Right renal cortex interstitium (tissue), 3 donors: ENCODE measurements at regions not wholly inside any gene's neighbourhood (a gene's known extent, or its start where the extent isn't known, plus 50 kb on each side); places are given as distances from the start of the nearest gene placed in this dataset.

ENCODE experiments used
- DNase-seq, 3 donors: peaks; one replicate each; pipeline ENCODE4 v3.0.0-alpha.2; 2013; ENCODE audit warnings: low read depth in 3 of 3, low spot score in 2 of 3

DNA sequence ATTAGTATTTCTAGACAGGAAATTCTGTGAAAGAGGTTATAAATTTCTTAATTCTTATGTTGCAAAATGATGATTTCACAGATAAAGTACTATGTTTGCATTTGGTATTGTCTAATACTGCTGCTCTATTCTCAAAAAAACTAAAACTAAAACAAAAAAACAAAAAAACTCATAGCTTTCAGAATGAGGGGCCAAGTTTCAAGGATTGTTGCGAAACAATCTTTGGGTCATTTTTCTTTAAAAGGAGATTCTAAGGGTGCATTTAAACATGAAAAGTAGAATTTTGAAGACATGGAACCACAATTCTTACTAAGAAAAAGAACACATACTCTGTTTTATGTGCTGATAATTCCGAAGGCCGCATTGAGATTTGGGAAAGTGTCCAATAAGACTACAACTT, 645.1 kb downstream of the ADGRL2 start:
- no peak for DNase-seq

DNA sequence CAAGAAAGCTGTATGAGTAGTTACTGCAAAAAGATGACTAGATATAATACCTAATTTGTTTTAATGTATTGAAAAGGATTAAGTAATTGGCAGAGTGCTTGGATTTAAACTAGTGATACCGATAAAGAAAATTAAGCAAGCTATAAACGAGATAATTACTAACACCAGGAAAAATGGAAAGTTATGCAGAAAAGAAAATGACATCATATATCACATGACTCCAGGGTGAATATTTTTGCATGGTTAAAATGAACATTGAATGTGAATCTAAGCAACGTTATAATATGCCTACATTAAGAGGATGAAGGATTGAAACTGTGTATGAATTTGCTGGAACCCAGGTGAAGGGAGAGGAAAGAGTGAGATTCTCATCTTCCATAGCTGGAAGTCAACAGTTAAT, 644.4 kb downstream of the ADGRL2 start:
- DNase-seq, result no peak

DNA sequence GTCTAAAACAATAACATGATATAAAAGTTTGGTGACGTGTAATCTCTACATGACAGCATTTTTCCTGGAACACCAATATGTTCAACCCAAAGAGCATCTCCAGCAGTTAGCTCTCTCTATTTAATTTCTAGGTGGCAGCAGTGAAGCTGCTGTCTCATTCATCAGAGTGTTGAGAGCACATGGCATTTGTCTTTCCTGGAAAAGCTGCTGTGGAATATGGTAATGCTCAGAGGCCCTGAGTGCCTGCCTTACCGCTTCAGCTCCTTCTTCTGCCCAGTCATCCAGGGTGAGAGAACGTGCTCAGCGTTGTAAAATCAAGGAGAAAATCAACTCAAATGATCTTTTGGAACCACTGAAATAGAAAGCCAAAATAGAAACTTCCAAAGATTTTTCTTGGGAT, 640.7 kb downstream of the ADGRL2 start:
- no peak for DNase-seq

DNA sequence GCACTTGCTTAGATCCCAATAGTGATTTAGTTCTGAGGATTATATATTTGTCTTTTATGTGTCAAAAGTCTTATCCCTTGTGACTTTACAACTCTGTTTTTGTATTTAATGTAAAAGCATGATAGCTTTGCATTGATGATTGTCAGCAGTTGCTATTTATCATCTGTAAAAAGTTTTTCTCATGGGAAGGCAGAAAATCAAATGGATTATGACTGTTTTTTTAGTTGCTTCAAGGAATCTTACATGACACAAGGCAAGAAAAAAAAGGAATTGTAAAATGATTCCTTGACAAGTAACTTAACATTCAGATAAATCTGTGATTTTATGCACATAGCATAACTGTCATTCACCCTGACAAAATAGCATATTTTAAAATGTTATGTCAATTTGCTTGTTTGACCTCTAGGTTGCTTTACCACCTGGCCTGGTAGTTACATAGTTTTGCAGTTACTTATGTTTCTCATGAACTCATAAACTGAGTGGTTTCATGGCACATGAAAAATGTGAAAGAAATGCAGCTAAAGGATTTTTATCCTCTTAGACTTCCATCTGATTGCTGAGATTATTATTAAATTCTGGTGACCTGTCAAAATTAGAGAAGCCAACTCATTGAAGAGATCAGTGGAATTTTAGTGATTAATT, 622.6 kb downstream of the ADGRL2 start:
- DNase-seq, result no peak

DNA sequence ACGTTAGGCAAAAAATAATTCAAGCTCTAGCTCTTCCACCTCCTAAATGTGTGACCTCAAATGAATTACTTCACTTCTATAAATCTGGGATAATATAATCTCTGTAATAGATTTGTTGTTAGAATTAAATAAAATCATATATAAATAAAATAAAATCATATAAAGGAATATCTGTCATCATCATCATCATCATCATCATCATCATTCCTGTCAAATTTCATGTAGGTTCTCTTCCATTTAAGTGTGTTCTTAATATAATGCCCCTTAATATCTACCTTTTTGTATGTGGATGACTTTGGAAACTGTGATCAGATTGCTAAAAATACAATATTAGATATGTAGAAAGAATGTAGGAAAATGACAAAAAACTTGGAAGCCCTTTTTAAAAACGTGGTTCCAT, 621.0 kb downstream of the ADGRL2 start:
- DNase-seq, result no peak

DNA sequence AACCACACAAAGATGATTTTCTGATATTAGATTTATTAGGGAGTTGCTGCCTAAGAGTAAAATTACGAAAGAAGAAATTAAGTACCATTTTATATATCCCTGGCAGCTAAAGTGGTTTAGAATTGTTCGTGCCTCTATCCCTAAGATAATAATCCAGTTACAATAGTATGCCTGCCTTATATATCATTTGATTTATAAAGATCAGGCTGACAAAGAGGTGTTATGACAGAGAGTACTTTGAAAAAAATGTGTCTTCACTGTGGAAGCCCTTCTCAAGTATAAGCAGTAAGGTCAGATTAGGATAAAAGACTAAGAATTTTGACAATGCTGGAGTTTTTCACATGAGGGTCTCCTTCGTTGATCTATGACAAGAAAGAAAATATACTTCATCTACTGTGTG, 619.9 kb downstream of the ADGRL2 start:
- DNase-seq, result no peak

DNA sequence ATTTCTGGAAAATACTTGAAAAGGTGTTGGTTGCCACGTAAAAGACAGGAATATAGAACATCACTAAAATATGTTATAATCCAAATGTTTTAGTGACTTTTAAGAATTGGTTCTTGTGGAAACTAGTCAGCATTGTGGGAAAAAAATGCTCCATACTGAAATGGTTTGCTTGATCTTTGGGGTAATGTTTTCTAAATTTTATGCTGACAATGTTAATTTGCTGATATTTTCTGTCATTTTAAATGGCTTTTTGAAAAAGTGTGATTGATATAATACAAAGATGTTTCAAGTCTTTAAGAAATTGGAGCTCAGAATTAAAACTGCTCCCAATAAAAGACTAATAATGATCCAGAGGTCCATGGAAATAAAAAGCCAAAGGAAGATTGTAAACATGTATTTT, 610.9 kb downstream of the ADGRL2 start:
- DNase-seq, result no peak

DNA sequence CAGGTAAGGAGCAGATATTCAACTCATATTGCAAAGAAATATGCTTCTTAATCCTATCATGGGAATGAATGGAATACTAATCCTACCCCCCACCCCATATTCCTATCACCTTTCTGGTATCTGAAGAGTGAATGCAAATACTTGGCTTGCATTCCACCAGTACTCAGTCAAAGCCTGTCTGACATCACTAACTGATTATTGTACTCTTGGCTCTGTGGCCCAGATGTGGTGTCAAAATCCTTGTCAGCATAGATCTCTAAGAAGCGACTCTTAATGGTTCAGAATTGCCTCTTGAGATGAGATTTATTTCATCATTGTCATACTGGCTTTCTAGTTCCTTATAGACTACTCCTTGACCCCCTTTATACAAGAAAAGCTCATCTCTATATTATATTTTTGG, 604.6 kb downstream of the ADGRL2 start:
- DNase-seq, result no peak

DNA sequence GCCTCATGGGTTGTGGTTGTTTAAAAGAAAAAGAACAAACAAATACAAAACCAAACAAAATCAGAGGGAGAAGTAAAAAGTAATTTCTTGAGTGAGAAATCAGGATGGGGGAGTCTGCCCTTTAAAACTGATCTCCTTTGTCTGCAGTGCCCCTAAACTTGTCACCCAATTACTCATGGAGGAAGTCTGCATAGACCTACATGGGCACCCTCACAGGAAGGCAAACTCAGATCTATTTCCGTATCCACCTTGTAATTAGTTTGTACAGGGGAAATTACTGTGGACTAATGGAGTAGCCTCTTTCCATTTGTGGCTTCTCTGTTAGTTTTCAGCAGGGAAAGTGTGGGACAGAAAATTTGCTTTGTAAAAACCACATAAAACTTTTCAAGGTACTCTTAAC, 600.4 kb downstream of the ADGRL2 start:
- DNase-seq, result no peak

DNA sequence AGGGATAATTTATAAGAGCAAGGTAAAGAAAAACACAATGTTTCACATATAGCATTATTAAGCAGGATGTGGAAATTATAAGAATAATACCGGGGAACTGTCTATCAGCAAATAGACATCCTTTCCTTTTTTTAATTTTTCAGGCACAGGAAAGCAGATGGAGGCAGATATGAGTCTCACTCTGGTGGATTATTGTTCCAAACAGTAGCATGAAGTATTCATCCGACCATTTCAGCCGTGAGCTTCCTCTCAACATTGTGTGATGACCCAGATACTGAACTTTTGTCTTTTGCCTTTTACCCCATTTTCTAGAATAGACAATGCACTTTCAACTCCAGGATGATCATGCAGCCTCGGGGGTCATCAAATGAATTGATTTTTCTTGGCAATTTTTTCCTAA, 599.8 kb downstream of the ADGRL2 start:
- no peak for DNase-seq

DNA sequence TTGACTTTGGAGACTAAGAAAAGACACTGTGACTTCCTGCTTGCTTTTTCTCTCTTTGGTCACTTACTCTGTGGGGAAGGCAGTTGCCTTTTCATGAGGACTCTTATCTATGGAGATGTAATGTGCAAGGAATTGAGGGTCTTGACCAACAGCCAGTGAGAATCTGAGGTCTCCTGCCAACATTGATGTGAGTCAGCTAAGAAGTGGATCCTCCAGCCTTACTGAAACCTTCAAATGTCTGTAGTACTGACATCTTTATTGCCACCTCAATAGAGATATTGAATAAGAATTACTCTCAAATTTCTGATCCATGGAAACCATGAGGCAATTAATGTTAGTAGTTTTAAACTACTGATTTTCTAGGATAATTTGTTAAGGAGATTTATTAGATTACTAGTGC, 598.4 kb downstream of the ADGRL2 start:
- no peak for DNase-seq

DNA sequence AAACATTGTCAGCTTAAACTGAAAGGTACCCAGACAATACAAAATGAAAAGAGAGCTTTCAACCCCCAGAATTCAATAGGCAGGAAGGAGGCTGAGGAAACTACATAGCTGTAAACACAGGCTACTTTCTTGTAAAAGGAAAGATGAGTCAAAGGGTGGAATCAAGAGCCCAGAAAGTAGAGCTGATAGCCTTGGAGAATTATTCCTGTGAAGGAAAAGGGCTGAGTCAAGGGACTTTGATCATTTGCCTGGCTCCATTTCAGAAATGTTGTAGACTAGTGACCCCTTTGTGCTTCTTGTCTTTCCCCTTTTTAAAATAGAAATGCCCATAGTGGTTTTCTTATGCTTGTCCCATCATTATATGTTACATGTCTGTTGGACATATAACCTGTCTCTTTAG, 597.6 kb downstream of the ADGRL2 start:
- DNase-seq, result no peak

DNA sequence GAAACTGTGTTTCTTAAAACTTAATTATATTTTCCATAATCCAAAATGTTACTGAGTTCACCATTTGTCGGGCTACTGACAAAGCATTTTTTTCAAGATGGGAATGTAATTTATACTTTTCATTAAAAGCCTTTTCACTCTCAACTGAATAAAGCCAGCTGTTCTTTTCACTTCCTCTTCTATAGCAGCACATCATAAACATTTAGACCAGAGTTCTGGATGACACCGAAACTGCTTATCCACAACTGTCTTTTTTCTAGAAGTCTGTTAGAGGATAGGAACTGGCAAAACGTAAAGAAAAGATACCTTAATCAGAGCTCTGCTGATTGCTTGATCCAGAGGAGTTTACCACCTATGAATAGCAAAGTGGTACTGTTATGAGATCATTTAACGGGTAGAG, 594.7 kb downstream of the ADGRL2 start:
- DNase-seq, result no peak

DNA sequence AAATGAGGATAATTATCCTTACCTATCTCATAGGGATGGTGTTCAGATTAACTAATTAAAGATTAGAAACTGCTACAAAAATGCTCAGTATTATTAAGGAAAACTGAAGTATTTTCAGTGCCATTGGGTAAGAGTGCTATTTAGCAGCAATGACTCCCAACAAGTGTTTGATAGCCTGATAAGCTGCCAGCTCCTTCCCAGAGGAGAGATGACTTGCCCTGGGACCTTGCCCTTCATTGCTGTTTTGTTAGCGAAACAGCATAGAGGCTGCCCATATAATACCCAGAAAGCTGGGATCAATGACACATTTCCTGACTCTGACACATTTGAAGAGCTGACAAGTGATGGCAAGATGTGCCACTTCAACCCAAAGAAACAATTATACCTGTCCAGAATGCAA, 592.2 kb downstream of the ADGRL2 start:
- DNase-seq, result no peak

DNA sequence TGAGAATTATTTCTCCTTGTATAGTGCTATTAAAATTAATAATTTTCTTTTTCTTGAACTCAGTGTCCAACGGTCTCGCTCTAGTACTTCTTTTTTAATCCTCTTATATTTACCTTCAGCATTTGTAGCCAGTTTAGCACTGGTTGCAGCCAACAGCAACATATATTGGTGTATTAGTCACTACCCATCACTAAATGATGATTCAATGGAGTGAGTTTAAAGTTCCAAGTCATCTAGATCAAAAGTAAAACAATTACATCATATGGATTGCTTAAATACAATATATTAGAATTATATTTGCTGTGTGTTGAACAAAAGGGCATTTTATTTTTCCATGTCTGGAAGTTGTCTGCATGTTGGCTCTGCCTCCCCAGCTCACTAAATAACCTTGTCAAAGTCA, 591.8 kb downstream of the ADGRL2 start:
- DNase-seq, result no peak

DNA sequence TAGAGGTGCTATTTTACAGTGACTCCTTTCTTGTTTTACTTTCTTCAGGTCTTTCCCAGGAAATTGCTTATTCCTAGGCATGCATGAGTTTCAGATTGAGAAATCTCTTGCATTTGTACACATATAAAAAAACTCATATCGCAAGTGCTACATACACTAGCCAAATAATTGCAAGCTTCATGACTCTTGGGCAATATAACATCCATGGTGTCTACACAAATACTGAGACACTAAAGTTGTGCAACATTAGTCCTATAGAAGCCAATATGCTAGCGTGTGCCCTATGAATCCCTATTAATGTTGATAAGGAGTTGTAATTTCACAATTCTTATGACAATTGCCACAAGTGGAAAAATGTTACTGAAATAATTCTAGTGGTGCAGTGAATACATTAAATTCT, 591.0 kb downstream of the ADGRL2 start:
- DNase-seq, result no peak

DNA sequence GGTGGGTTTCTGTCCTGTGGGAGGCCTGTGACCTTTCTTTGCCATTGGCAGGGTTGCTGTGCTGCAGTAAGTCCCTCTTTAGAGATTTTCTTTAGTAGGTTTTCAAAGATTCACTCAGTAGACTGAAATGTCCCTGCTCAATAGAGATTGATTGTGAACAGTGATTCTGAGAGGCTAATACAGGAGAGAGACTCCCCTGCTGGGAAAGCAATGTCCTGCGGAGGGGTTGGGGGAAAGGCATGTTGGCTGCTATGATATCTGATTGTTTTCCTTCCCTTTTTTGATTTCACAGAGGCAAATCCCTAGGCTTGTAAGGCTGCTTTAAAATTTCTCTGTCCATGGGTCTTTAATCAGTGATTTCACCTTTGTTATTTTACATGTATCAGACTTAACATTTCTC, 589.9 kb downstream of the ADGRL2 start:
- DNase-seq, result no peak

DNA sequence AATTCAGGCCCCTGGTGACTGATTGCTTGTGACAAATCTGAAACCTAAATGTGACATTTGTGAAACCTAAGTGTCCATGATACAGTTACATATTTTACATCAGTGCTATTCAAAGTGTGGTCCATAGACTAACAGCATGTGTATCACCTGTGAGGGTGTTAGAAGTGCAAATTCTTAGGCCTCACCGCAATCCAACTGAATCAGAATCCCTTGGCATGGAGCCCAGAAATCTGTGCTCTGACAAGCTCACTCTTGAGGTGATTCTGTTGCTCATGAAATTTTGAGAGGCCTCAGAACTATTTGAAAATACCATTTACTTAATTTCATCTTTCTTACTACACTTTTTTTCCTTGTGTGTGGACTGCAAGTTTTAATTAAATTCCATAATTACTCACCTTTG, 587.9 kb downstream of the ADGRL2 start:
- no peak for DNase-seq

DNA sequence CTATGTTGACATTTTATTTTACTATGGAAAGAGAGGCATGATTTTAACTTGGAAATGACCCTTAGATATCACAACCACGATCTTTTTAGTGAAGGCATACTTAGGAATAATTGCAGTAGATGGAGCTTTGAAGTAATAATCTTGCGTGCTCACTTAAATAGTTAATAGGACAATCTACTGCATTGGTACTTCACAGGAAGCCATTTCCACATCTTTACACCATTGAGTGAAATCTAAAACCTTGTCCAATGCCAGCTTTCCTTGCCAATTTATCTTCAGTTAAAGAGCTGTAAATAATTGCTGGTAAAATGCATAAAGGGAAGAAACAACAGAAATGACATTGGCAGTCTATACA, 586.3 kb downstream of the ADGRL2 start:
- no peak for DNase-seq

DNA sequence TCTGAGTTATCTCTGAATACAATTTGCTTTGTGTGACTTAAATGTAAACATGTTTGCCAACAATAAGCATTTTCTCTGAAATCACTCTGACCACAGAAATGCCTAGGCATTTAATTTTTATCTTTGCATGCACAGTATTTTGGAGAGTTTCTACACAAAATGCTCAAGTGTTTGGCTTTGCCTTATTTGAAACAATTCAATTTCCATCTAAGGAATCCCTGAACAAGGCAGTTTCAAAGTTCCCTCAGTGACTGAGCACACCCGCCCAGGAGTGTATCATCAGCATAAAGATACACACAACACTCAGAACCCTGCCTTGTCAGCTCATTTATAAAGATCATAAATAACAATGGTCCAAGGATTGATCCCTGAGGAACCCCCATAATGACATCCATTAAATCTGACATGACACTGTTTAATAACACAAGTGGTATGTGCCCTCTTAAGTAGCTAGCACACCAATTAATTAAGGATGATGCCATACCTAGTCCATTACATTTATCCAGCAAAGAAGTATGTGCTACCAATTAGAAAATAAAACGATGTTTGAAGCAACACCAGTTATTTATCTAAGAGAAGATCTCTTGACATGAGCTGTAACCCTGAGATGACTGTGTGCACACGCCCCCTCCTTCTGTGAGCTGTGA, 585.8 kb downstream of the ADGRL2 start:
- DNase-seq, result no peak

DNA sequence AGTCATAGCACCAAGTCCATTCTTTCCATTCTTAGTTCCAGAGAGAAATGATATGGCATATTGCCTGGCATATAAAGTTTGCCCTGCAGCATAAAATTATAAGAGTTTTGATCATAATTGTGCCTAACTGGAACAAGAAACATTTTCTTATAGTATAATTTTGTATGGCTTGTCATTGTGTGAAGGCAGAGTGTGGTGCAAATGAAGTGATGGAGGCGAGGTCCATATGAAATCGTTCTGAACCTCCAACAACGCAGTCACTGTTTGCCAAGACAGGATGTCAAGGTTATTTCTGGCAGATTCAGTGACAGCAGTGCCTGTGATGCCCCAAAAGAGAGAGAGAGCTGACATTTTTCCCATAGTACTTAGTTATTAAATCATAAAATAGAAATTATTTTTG, 584.0 kb downstream of the ADGRL2 start:
- no peak for DNase-seq

DNA sequence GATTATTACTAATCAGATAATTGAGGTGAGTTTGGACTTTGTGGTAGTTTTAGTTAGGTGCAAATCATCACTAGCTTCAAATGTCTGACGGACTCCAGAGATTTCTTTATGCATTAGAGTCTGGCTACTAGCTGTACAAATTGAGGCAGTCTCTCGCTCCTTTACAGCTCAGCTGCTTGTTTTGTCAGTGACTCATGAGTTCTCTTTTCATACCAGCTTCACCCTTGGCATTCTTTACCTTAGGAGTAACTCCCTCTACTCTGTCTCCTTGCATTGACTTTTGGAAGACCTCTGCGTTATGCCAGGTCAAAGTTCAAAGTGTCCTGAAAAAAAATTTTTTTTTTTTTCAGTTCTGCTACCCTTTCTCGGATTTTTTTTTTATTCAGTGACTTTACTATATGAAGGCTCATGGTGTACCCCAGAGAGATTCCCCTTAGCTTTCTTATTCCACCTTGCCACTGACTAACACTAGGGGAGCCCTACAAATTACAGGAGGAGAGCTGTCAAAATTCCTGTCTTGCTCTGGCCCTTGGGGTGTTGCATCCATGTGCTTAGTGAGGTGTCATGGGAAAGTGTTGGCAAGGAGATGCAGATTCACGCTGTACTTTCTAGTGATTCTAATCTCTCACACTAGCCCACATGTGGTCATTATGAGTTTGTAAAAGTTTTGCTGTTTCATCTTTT, 576.6 kb downstream of the ADGRL2 start:
- DNase-seq, result no peak

DNA sequence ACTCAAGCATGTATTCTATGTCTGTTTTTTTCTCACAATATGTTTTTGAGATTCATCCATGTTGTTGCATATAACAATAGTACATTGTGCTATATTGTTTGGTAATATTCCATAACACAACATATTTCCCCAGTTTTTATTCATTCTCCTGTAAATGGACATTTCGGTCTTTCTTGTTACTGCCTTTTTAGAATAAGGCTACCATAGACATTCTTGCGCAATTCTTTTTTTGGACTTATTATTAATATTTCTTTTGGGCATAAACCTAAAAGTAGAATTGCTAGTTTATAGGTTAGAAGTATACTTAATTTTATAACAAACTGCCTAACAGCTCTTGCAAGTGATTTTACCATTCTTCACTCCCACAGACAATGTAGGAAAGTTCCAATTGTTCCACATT, 573.0 kb downstream of the ADGRL2 start:
- DNase-seq, result no peak
